PFSK-1 (cell line): ENCODE measurements at regions not wholly inside any gene's neighbourhood (a gene's known extent, or its start where the extent isn't known, plus 50 kb on each side); places are given as distances from the start of the nearest gene placed in this dataset.

Source experiments
- FOXP2 ChIP-seq: optimal IDR thresholded peaks from 2 replicates; pipeline ENCODE3; 2011; ENCODE audit warnings: borderline replicate concordance, control low read depth, inconsistent platforms; ENCODE audit not compliant: insufficient read depth; ENCODE audit errors: extremely low read length, extremely low read depth
- POLR2AphosphoS5 ChIP-seq: IDR thresholded peaks from 2 replicates; pipeline ENCODE4 v1.6.1; 2012; ENCODE audit warnings: low read depth, mild to moderate bottlenecking, control low read depth, low read length, moderate library complexity
- SIN3A ChIP-seq: IDR thresholded peaks from 2 replicates; pipeline ENCODE4 v1.6.1; 2012; ENCODE audit warnings: mild to moderate bottlenecking, low read length, moderate library complexity, borderline replicate concordance; ENCODE audit not compliant: insufficient read depth
- TAF1 ChIP-seq: IDR thresholded peaks from 2 replicates; pipeline ENCODE4 v1.6.1; 2012; ENCODE audit warnings: low read length, control low read depth, borderline replicate concordance; ENCODE audit not compliant: insufficient read depth
- TF ChIP-seq, protein P1 (sequence below), 2 experiments: IDR thresholded peaks; 2 replicates each; pipeline versions ENCODE4 v1.6.1 to v1.8.0; 2011 to 2012; ENCODE audit warnings: low read depth in 2 of 2, low read length in 2 of 2, control low read depth in 1 of 2, inconsistent platforms in 1 of 2, mild to moderate bottlenecking in 1 of 2, moderate library complexity in 1 of 2; ENCODE audit not compliant: insufficient read depth in 1 of 2

DNA sequence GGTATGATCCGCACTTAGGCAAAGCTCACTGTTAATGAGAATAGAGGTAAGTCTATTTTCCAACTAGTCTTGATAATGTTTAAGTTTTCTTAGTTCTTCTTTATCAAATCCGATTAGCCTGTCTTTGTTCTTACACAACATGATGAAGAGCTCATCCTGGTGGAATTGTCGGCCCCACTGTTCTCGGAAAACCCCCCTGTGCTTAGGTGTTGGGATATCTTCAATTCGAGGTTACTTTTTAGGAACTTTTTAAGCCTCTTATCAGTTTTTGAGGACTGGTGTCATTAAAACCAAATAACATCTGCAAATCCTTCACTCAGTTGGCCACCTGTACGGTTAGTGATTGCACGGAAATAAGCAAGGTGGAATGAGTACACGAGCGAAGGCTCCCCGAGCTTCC is 60.7 kb upstream of the KIF26B start:
- TF ChIP-seq, protein P1, sequence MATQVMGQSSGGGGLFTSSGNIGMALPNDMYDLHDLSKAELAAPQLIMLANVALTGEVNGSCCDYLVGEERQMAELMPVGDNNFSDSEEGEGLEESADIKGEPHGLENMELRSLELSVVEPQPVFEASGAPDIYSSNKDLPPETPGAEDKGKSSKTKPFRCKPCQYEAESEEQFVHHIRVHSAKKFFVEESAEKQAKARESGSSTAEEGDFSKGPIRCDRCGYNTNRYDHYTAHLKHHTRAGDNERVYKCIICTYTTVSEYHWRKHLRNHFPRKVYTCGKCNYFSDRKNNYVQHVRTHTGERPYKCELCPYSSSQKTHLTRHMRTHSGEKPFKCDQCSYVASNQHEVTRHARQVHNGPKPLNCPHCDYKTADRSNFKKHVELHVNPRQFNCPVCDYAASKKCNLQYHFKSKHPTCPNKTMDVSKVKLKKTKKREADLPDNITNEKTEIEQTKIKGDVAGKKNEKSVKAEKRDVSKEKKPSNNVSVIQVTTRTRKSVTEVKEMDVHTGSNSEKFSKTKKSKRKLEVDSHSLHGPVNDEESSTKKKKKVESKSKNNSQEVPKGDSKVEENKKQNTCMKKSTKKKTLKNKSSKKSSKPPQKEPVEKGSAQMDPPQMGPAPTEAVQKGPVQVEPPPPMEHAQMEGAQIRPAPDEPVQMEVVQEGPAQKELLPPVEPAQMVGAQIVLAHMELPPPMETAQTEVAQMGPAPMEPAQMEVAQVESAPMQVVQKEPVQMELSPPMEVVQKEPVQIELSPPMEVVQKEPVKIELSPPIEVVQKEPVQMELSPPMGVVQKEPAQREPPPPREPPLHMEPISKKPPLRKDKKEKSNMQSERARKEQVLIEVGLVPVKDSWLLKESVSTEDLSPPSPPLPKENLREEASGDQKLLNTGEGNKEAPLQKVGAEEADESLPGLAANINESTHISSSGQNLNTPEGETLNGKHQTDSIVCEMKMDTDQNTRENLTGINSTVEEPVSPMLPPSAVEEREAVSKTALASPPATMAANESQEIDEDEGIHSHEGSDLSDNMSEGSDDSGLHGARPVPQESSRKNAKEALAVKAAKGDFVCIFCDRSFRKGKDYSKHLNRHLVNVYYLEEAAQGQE (IDR thresholded peaks at IDR 0.05; ENCODE audit: insufficient read depth in 1 of 2, low read depth in 2 of 2, low read length in 2 of 2): no peak
- no peak for TF ChIP-seq POLR2AphosphoS5
- no peak for TF ChIP-seq SIN3A
- no peak for TF ChIP-seq TAF1
- TF ChIP-seq FOXP2: no peak

DNA sequence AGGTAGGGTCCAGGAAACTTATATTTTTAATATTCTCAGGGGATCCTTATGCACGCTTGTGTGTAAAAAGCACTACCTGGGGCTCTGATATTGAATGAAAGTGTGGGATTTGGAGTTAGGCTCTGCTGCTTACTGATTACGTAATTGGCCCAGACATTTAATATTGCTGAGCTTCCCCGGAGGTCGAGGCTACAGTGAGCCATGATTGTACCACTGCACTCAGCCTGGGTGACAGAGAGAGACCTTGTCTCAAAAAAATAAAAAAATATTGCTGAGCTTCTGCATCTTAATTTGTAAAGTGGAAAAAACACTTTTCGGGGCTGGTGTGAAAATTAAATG is 62.2 kb upstream of the KIF26B start:
- TF ChIP-seq FOXP2 (no peak), SIN3A (no peak), TAF1 (no peak), POLR2AphosphoS5 (no peak)
- TF ChIP-seq, protein P1 (IDR thresholded peaks at IDR 0.05; ENCODE audit: insufficient read depth in 1 of 2, low read depth in 2 of 2, low read length in 2 of 2): no peak

DNA sequence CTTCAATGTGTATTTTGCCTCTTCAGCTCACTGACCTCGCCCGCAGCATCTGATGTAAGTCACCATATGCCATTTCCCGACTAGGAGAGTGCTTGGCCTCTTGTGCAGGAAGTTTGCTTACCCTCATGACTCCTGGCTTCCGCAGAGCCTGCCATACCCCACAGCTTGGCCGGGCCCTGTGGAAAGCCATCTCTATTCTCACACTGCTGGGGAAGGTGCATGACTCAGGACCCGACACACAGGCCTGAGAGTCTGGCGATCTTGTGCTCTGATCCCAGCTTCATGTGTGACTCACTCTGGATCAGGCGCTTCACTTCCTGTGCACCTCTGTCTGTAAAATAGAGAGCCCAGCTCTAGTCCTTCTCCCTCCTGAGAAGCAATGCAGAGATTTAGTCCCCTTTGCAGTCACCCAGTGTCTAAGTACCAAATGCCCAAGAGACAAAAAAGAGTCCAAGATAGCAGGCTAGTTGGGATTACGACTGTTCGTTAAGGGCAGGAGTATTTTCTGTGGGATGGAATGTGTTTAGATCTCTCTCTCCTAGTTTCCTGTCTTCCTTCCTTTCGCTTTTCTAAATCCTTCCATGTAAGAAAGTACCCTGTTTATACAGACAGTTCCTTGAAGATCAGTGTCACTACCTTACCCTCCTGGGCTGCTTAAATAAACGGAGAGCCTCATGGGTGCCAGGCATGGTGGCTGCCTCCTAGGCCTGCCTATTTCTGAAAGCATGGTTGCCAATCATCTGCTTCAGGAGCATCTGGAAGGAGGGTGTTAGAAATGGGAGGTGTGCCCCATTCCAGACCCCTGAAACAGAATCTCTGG is 62.8 kb upstream of the KIF26B start:
- 0 out of 2 replicates have a peak, but pooled peaks have one; percentile 28 for TF ChIP-seq POLR2AphosphoS5
- TF ChIP-seq, protein P1 (IDR thresholded peaks at IDR 0.05; ENCODE audit: insufficient read depth in 1 of 2, low read depth in 2 of 2, low read length in 2 of 2): no peak
- TF ChIP-seq TAF1: no peak
- TF ChIP-seq FOXP2: peak; percentile 45
- no peak for TF ChIP-seq SIN3A

DNA sequence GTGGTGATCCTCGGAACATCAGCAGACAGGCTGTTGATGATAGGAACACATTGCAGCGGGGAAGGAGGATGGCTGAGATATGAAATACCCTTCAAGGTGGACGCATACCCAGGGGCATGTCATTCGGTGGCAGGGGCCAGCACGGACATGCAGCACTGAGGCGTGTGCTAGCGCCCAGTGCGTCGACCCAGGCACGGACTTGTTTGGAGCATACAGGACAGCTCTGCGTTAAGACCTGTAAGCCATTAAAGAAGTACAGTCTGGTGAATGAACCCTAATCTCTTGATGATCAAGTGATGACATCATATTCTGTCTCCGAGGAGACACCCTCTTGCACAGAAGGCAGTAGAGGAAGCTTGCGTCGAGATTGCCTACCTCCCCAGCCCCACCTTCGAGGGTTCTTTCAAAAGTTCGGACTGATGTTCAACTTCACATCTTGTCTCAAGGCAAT is 63.6 kb upstream of the KIF26B start:
- TF ChIP-seq TAF1 (no peak), POLR2AphosphoS5 (no peak), FOXP2 (no peak), SIN3A (no peak)
- TF ChIP-seq, protein P1 (IDR thresholded peaks at IDR 0.05; ENCODE audit: insufficient read depth in 1 of 2, low read depth in 2 of 2, low read length in 2 of 2): no peak
